Body of pancreas (tissue), 4 donors: ENCODE measurements at regions not wholly inside any gene's neighbourhood (a gene's known extent, or its start where the extent isn't known, plus 50 kb on each side); places are given as distances from the start of the nearest gene placed in this dataset.

Source experiments
- ATAC-seq: fragments of 150-250 bp; one replicate; pipeline ENCODE4 v1.9.1; 2016
- DNase-seq, 4 donors: peaks; one replicate each; pipeline ENCODE4 v3.0.0-alpha.2; 2019
- H3K27ac ChIP-seq, 4 donors: fragments of 200-600 bp; sonication (generic); 1 replicate in 3 of 4; 2 replicates in 1 of 4; pipeline versions ENCODE4 v1.5.1 to v1.6.1; 2016 to 2019; ENCODE audit warnings: mild to moderate bottlenecking in 1 of 4, mixed read lengths in 1 of 4, moderate library complexity in 1 of 4
- H3K27me3 ChIP-seq, 2 donors: fragments of 200-600 bp; sonication (generic); one replicate each; pipeline ENCODE4 v1.6.0; 2016; ENCODE audit warnings: mild to moderate bottlenecking in 1 of 2
- H3K36me3 ChIP-seq, 2 donors: fragments of 200-600 bp; sonication (generic); replicated peaks in 1 of 2; 2 replicates each; pipeline ENCODE4 v1.5.1; 2016; ENCODE audit warnings: low read depth in 2 of 2; ENCODE audit not compliant: insufficient read depth in 1 of 2
- H3K4me1 ChIP-seq: fragments of 200-600 bp; sonication (generic); one replicate; pipeline ENCODE4 v1.6.0; 2016
- H3K4me3 ChIP-seq, 2 donors: fragments of 200-600 bp; sonication (generic); 1 replicate in 1 of 2; 2 replicates in 1 of 2; pipeline ENCODE4 v1.5.1; 2016 to 2019
- H3K9me3 ChIP-seq, 3 donors: fragments of 200-600 bp; sonication (generic); 1 replicate in 2 of 3; 2 replicates in 1 of 3; pipeline ENCODE4 v1.5.1; 2016
- CTCF ChIP-seq, 7 experiments: fragments of 450-650 bp in 4 of 7; fragments of 200-600 bp in 3 of 7; sonication (generic) in 3 of 7; IDR thresholded peaks; one replicate each; pipeline ENCODE4 v1.5.1; 2016 to 2019; ENCODE audit warnings: antibody characterized with exemption in 7 of 7
- POLR2A ChIP-seq, 3 donors: fragments of 450-650 bp; IDR thresholded peaks; one replicate each; pipeline ENCODE4 v1.6.1; 2016; ENCODE audit warnings: antibody characterized with exemption in 3 of 3, mild to moderate bottlenecking in 2 of 3
- WGBS, 2 donors: methylation state at CpG; one replicate each; pipeline ENCODE4 v1.1.5; 2017; 5-methylcytosine and 5-hydroxymethylcytosine counted together
- intact Hi-C: fragments of 100-400 bp; cut with DNase I; formaldehyde crosslinking; loops from one replicate; pipeline ENCODE4 v1.15.1; 2023

DNA sequence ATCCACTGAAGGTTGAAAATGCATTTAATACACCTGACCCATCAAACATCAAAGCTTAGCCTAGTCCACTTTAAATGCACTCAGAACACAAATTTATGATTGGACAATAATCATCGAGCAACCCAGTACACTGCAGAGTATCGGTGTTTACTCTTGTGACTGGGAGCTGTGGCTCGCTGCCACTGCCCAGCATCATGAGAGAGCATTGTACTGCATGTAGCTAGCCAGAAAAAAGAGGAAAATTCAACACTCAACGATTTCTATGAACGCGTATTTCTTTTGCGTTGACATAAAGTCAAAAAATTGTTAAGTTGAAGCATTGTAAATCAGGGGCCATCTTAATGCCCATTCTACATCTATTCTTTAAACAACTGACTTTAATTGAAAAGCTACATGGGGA is 95.1 kb upstream of the CD180 start:
- no peak overlapping the region for H3K27ac ChIP-seq
- no peaks in the 10 kb centered on the region for H3K36me3 ChIP-seq
- H3K27me3 ChIP-seq, result no peaks in the 10 kb centered on the region
- H3K4me3 ChIP-seq, result no peak overlapping the region
- intact Hi-C loops, result no loop called here
- 79 to 86% methylated on average over 7 of the region's 7 CpGs for whole genome bisulfite sequencing, 2 donors
- H3K4me1 ChIP-seq, result peaks cover 1% of the 10 kb centered on the region
- ATAC-seq, result no peak
- no peak for DNase-seq
- TF ChIP-seq POLR2A (IDR thresholded peaks at IDR 0.05) (no peak), CTCF (IDR thresholded peaks at IDR 0.05) (no peak)
- no peaks in the 10 kb centered on the region for H3K9me3 ChIP-seq

- no peak overlapping the region for H3K27ac ChIP-seq
- DNase-seq, result no peak
- intact Hi-C loops, result no loop called here
Measured at GRCh38 chr5:67291066-67291465, 94.5 kb upstream of the CD180 start.

GRCh38 chr5:67290655-67291054 is 94.1 kb upstream of the CD180 start:
- DNase-seq (no peak), ATAC-seq (no peak)
- H3K4me1 ChIP-seq, result peaks cover 3% of the 10 kb centered on the region
- no peak overlapping the region for H3K27ac ChIP-seq
- H3K36me3 ChIP-seq, result no peaks in the 10 kb centered on the region
- H3K9me3 ChIP-seq, result no peaks in the 10 kb centered on the region
- intact Hi-C loops, result no loop called here
- no peak overlapping the region for H3K4me3 ChIP-seq
- WGBS, 2 donors, result 74 to 84% methylated on average over 3 of the region's 3 CpGs
- TF ChIP-seq CTCF (IDR thresholded peaks at IDR 0.05), result no peak
- H3K27me3 ChIP-seq, result no peaks in the 10 kb centered on the region

More at GRCh38 chr5:67291066-67291465, 94.5 kb upstream of the CD180 start:
- Histone ChIP-seq H3K4me1 (peaks cover 3% of the 10 kb centered on the region), H3K9me3 (no peaks in the 10 kb centered on the region), H3K27me3 (no peaks in the 10 kb centered on the region), H3K36me3 (no peaks in the 10 kb centered on the region), H3K4me3 (no peak overlapping the region)
- ATAC-seq, result no peak
- WGBS, 2 donors, result 74 to 76% methylated on average over 4 of the region's 4 CpGs
- TF ChIP-seq POLR2A (IDR thresholded peaks at IDR 0.05) (no peak), CTCF (IDR thresholded peaks at IDR 0.05) (no peak)

DNA sequence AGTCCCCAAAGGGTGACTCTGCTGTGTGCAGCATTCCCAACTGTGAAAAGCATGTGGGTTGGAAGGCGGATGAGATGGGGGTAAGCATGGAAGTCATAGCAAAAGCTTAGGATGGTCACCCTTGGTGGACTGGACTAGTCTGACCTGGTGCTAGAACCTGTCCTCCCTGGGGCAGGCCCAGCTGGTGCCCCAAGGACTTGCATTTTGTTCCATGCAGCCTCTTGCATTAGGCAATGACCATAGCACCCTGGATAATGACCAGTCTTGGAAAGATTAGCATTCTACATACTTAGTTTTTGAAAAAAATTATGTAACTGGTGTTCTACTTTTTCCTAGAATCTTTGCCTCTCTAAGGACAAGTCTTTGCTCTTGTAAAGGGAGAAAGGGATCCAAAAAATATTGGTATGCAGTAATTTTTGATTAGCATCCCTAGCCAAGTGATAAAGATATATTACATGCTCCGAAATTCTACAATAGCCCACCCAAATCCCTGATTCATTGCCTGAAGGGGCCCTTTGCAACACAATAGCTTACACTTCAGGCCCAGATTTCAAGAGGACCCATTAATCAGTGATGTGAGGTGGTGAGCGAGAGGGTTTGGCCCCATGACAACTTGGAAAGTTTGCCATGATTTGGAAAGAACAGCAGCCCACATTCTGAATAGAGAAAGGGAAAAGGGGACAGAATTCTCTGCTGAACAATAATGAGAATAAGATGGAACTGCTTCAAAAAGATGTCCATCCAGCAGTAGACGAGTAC is 93.3 kb upstream of the CD180 start:
- Histone ChIP-seq H3K4me3 (no peak overlapping the region), H3K36me3 (no peaks in the 10 kb centered on the region), H3K27me3 (no peaks in the 10 kb centered on the region), H3K4me1 (peaks cover 3% of the 10 kb centered on the region), H3K9me3 (no peaks in the 10 kb centered on the region), H3K27ac (no peak overlapping the region)
- ATAC-seq (no peak), DNase-seq (peak in 1 of 4 donors; percentile 17)
- 72 to 84% methylated on average over 4 of the region's 4 CpGs for WGBS, 2 donors
- intact Hi-C loops, result no loop called here
- TF ChIP-seq CTCF (IDR thresholded peaks at IDR 0.05) (no peak), POLR2A (IDR thresholded peaks at IDR 0.05) (no peak)
